ENCODE measurements at regions not wholly inside any gene's neighbourhood (a gene's known extent, or its start where the extent isn't known, plus 50 kb on each side); places are given as distances from the start of the nearest gene placed in this dataset.
"Not testable (repeated sequence)": the region's sequence is repeated elsewhere in the genome, so short reads cannot be mapped to it uniquely, and the experiment has no call there.

DNA sequence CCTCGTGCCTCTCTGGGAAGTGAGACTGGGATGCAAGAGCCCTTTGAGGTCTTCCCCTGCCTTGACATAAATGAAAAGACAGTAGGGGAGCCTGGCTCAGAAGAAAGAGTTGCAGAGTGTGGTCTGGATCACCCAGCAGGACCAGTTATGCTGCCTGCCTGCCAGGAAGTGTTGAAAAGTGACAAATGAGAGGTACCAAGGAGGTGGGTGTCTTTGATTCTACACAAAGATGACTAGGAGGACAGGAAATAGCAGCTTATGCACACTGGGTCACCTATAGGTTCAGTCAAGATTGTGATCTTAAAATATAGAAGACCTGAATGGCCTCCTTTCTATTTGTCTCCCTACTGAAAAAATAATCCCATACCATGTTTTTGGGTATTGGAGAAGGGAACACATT lies 137.6 kb downstream of the BCL2L11 start:
- H3K27ac ChIP-seq (ENCODE audit: insufficient read depth, low read depth, low read length); H3K9me1 ChIP-seq (replicated peaks; ENCODE audit: control insufficient read depth, extremely low read depth, insufficient read depth, low read length); DNase-seq (ENCODE audit: low read depth, low spot score); CTCF ChIA-PET; H3K9me3 ChIP-seq (replicated peaks; ENCODE audit: control insufficient read depth, insufficient read depth, low read length); dilution Hi-C loops (cut with MboI; ENCODE audit: extremely low pct_ligation_motif_present, low sequenced_read_pairs); H3K4me3 ChIP-seq (replicated peaks in 1 of 3; ENCODE audit: insufficient read depth in 1 of 3, low read depth in 1 of 3, low read length in 3 of 3); POLR2A ChIA-PET; FAIRE-seq; H3K27me3 ChIP-seq (ENCODE audit: control insufficient read depth in 2 of 2, insufficient read depth in 2 of 2, low read length in 2 of 2); intact Hi-C loops (cut with micrococcal nuclease); H3K4me1 ChIP-seq (ENCODE audit: control insufficient read depth, extremely low read depth, insufficient read depth, low read length); H3K79me2 ChIP-seq (ENCODE audit: control insufficient read depth, insufficient read depth, low read length); H4K20me1 ChIP-seq (replicated peaks; ENCODE audit: control insufficient read depth, extremely low read depth, insufficient read depth, low read length); H3K9ac ChIP-seq (replicated peaks; ENCODE audit: extremely low read depth, insufficient read depth, low read length); H3K4me2 ChIP-seq (ENCODE audit: insufficient read depth, low read length); BruUV-seq (replicated peaks); H3K36me3 ChIP-seq (ENCODE audit: control insufficient read depth in 2 of 2, extremely low read depth in 1 of 2, insufficient read depth in 2 of 2, low read length in 2 of 2); H2AFZ ChIP-seq (ENCODE audit: low read depth, low read length): not testable (repeated sequence)

DNA sequence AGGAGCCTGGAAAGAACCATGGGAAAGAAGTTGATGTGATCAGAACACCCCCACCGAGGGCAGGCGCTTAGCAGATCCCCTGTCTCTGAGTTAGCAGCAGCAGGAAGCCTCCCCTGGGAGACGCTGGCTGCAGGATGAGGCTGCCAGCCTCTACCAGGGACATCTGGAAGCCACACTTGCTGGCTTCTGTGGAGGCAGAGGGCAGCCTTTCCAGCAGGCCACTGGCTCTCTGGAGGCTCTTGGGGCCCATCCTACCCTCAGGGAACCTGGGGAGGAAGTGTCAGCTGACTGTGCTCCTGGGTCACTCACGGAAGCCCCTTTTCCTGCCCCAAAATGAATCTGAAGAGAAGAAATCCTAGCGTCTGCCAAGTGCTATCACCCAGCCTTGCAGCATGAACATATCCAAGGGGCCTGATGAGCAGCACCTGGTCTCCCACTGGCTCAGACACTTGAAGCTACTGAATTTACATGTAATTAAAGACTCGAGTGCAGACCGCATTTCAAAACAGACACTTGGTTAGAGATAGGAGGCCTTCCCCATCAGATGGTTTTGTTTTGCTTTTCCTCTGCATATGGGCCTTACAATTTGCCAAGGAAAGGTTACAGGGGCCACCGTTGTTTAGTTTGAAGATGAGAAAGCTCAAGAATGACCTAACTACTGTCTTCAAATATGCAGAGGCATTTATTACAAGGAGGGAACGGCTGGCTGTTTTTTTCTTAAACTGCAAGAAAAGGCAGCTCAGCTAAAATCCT lies 142.1 kb downstream of the BCL2L11 start:
- DNase-seq (ENCODE audit: low read depth, low spot score); H2AFZ ChIP-seq (ENCODE audit: low read depth, low read length); H3K9me3 ChIP-seq (replicated peaks; ENCODE audit: control insufficient read depth, insufficient read depth, low read length); BruUV-seq (replicated peaks); CTCF ChIA-PET; dilution Hi-C loops (cut with MboI; ENCODE audit: extremely low pct_ligation_motif_present, low sequenced_read_pairs); H3K79me2 ChIP-seq (ENCODE audit: control insufficient read depth, insufficient read depth, low read length); H3K36me3 ChIP-seq (ENCODE audit: control insufficient read depth in 2 of 2, extremely low read depth in 1 of 2, insufficient read depth in 2 of 2, low read length in 2 of 2); H3K4me1 ChIP-seq (ENCODE audit: control insufficient read depth, extremely low read depth, insufficient read depth, low read length); H3K4me3 ChIP-seq (replicated peaks in 1 of 3; ENCODE audit: insufficient read depth in 1 of 3, low read depth in 1 of 3, low read length in 3 of 3); H4K20me1 ChIP-seq (replicated peaks; ENCODE audit: control insufficient read depth, extremely low read depth, insufficient read depth, low read length); POLR2A ChIA-PET; intact Hi-C loops (cut with micrococcal nuclease); H3K4me2 ChIP-seq (ENCODE audit: insufficient read depth, low read length); H3K9me1 ChIP-seq (replicated peaks; ENCODE audit: control insufficient read depth, extremely low read depth, insufficient read depth, low read length); H3K27me3 ChIP-seq (ENCODE audit: control insufficient read depth in 2 of 2, insufficient read depth in 2 of 2, low read length in 2 of 2); H3K9ac ChIP-seq (replicated peaks; ENCODE audit: extremely low read depth, insufficient read depth, low read length); H3K27ac ChIP-seq (ENCODE audit: insufficient read depth, low read depth, low read length): not testable (repeated sequence)
- FAIRE-seq: peak; percentile 63

DNA sequence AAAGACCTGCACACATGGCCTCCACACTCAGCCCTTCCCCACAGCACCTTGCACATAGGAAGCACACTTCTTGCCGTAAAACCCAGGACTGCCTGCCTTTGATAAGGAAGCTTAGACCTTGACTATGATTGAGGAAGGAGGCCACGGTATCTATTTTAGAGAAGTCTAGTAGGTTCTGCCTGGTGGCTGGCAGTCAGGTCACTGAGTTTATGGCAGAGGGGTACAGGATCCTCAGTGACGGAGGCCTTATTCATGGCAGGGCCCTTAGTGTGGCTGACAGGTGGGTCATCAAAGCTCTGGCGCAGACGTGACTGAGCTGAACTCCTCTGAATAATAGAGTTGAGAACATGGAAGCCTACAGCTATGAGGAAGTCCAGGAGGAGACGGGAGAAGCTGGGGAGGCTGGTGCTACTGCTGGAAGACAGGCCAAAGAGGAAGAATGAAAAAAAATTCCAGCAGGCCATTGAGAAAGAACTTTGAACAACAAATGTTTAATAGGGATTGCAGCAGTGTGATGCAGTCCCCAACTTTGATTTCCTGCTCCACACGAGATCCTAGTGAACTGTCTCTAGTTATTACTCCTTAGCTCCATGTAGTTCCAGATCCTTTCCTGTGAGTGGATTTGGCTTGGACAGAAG lies 142.8 kb downstream of the BCL2L11 start:
- POLR2A ChIA-PET; intact Hi-C loops (cut with micrococcal nuclease); H3K79me2 ChIP-seq (ENCODE audit: control insufficient read depth, insufficient read depth, low read length); H3K27ac ChIP-seq (ENCODE audit: insufficient read depth, low read depth, low read length); H2AFZ ChIP-seq (ENCODE audit: low read depth, low read length); DNase-seq (ENCODE audit: low read depth, low spot score); H3K9me1 ChIP-seq (replicated peaks; ENCODE audit: control insufficient read depth, extremely low read depth, insufficient read depth, low read length); H3K27me3 ChIP-seq (ENCODE audit: control insufficient read depth in 2 of 2, insufficient read depth in 2 of 2, low read length in 2 of 2); H4K20me1 ChIP-seq (replicated peaks; ENCODE audit: control insufficient read depth, extremely low read depth, insufficient read depth, low read length); H3K9ac ChIP-seq (replicated peaks; ENCODE audit: extremely low read depth, insufficient read depth, low read length); H3K9me3 ChIP-seq (replicated peaks; ENCODE audit: control insufficient read depth, insufficient read depth, low read length); H3K4me1 ChIP-seq (ENCODE audit: control insufficient read depth, extremely low read depth, insufficient read depth, low read length); H3K36me3 ChIP-seq (ENCODE audit: control insufficient read depth in 2 of 2, extremely low read depth in 1 of 2, insufficient read depth in 2 of 2, low read length in 2 of 2); BruUV-seq (replicated peaks); CTCF ChIA-PET; H3K4me2 ChIP-seq (ENCODE audit: insufficient read depth, low read length); H3K4me3 ChIP-seq (replicated peaks in 1 of 3; ENCODE audit: insufficient read depth in 1 of 3, low read depth in 1 of 3, low read length in 3 of 3); dilution Hi-C loops (cut with MboI; ENCODE audit: extremely low pct_ligation_motif_present, low sequenced_read_pairs): not testable (repeated sequence)
- peak; percentile 71 for FAIRE-seq

DNA sequence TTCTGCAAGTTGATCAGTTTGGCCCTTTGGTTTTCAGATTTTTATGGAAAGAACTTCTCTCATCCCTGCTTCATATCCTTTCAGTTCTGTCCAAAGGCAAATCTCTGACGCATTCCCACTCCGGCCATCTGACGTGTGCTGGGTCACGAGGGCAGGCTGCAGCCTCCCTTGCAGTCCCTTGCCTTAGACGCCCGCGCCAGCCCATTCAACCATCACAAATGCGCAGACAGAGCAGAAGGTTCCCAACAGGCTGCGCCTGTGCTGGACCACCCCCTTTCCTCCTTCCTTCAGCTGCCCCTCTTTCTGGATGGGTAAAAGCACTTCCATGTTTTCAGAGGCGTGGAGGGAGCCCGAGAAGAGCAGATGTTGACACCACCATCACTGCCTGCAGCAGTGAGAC lies 144.2 kb downstream of the BCL2L11 start:
- dilution Hi-C loops (cut with MboI; ENCODE audit: extremely low pct_ligation_motif_present, low sequenced_read_pairs); H4K20me1 ChIP-seq (replicated peaks; ENCODE audit: control insufficient read depth, extremely low read depth, insufficient read depth, low read length); POLR2A ChIA-PET; H3K27ac ChIP-seq (ENCODE audit: insufficient read depth, low read depth, low read length); H3K27me3 ChIP-seq (ENCODE audit: control insufficient read depth in 2 of 2, insufficient read depth in 2 of 2, low read length in 2 of 2); BruUV-seq (replicated peaks); H3K4me3 ChIP-seq (replicated peaks in 1 of 3; ENCODE audit: insufficient read depth in 1 of 3, low read depth in 1 of 3, low read length in 3 of 3); H3K9me3 ChIP-seq (replicated peaks; ENCODE audit: control insufficient read depth, insufficient read depth, low read length); H3K79me2 ChIP-seq (ENCODE audit: control insufficient read depth, insufficient read depth, low read length); H3K4me2 ChIP-seq (ENCODE audit: insufficient read depth, low read length); CTCF ChIA-PET; DNase-seq (ENCODE audit: low read depth, low spot score); H3K36me3 ChIP-seq (ENCODE audit: control insufficient read depth in 2 of 2, extremely low read depth in 1 of 2, insufficient read depth in 2 of 2, low read length in 2 of 2); H3K9me1 ChIP-seq (replicated peaks; ENCODE audit: control insufficient read depth, extremely low read depth, insufficient read depth, low read length); H2AFZ ChIP-seq (ENCODE audit: low read depth, low read length); H3K4me1 ChIP-seq (ENCODE audit: control insufficient read depth, extremely low read depth, insufficient read depth, low read length); intact Hi-C loops (cut with micrococcal nuclease); H3K9ac ChIP-seq (replicated peaks; ENCODE audit: extremely low read depth, insufficient read depth, low read length): not testable (repeated sequence)
- FAIRE-seq: peak; percentile 77
